GM12891 (cell line): ENCODE measurements at regions not wholly inside any gene's neighbourhood (a gene's known extent, or its start where the extent isn't known, plus 50 kb on each side); places are given as distances from the start of the nearest gene placed in this dataset.

Source experiments
- PAX5 ChIP-seq: IDR thresholded peaks from 2 replicates; pipeline ENCODE4 v1.6.1; 2011; ENCODE audit warnings: low read length, moderate library complexity, mild to moderate bottlenecking; ENCODE audit not compliant: insufficient read depth, severe bottlenecking
- POLR2A ChIP-seq: IDR thresholded peaks from 2 replicates; pipeline ENCODE4 v1.6.1; 2011; ENCODE audit warnings: low read depth, low read length, control low read depth
- POLR2AphosphoS5 ChIP-seq: IDR thresholded peaks from 2 replicates; pipeline ENCODE4 v1.6.1; 2011; ENCODE audit warnings: low read depth, low read length, control low read depth
- POU2F2 ChIP-seq: IDR thresholded peaks from 2 replicates; pipeline ENCODE4 v1.6.1; 2011; ENCODE audit warnings: low read depth, mild to moderate bottlenecking, control low read depth, low read length, moderate library complexity
- SPI1 ChIP-seq: IDR thresholded peaks from 2 replicates; pipeline ENCODE4 v1.6.1; 2011; ENCODE audit warnings: low read depth, low read length, control low read depth
- TAF1 ChIP-seq: IDR thresholded peaks from 2 replicates; pipeline ENCODE4 v1.6.1; 2011; ENCODE audit warnings: low read depth, low read length, control low read depth

DNA sequence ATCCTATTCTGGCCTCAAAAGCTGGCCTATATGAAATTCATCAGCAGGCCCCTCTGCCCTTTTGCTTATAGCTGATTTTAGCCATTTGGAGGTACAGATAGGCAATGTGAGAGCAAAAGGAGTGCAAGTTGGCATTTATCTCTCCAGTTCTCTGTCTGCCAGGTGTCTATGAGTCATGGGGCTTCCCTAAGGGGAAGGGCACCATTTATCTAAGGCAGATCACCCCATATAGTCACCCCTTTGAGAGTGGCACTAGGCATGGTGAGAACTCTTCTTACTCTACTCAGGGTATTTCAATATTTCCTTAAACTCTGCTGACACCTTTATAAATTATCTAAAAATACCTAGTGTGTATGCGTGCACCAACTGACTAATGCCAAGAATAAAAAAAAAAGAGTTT, 314.7 kb upstream of the CDH6 start:
- TF ChIP-seq POLR2AphosphoS5 (no peak), POLR2A (no peak), TAF1 (no peak), PAX5 (no peak), SPI1 (no peak), POU2F2 (no peak)
